Adrenal gland (tissue), 5 donors: ENCODE measurements at regions not wholly inside any gene's neighbourhood (a gene's known extent, or its start where the extent isn't known, plus 50 kb on each side); places are given as distances from the start of the nearest gene placed in this dataset.

ENCODE experiments used
- POLR2A ChIP-seq, 2 donors: fragments of 450-650 bp; IDR thresholded peaks; one replicate each; pipeline ENCODE4 v1.6.1; 2017; ENCODE audit warnings: antibody characterized with exemption in 2 of 2, mild to moderate bottlenecking in 2 of 2, moderate library complexity in 1 of 2
- TF ChIP-seq, protein P1 (sequence below), 6 experiments: fragments of 450-650 bp in 4 of 6; fragments of 200-600 bp in 2 of 6; sonication (generic) in 1 of 6; IDR thresholded peaks; 1 replicate in 5 of 6; 2 replicates in 1 of 6; pipeline versions ENCODE4 v1.5.1 to v1.8.0; 2016 to 2021; ENCODE audit warnings: antibody characterized with exemption in 6 of 6, mild to moderate bottlenecking in 2 of 6, moderate library complexity in 1 of 6
- donor health status: DM: no; HTN: no; CAD: no.

DNA sequence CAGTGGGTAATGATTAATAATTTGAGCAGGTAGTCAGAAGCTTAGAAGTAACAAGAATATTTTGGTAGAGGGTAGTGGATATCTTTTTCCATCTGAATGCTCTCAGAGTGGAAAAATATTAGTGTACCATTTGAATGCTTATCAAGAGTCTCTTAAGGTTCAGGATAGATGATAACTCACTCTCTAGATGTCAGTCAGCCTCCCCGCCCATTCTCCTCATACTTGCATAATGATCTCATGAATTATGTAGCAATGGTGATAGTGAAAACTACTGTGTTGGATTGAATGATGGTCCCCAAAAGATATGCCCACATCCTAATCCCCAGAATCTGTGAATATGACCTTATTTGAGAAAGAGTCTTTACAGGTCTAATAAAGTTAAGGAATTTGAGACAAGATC, 132.7 kb upstream of the KLF12 start:
- no peak for TF ChIP-seq POLR2A (IDR thresholded peaks at IDR 0.05)
- TF ChIP-seq, protein P1, sequence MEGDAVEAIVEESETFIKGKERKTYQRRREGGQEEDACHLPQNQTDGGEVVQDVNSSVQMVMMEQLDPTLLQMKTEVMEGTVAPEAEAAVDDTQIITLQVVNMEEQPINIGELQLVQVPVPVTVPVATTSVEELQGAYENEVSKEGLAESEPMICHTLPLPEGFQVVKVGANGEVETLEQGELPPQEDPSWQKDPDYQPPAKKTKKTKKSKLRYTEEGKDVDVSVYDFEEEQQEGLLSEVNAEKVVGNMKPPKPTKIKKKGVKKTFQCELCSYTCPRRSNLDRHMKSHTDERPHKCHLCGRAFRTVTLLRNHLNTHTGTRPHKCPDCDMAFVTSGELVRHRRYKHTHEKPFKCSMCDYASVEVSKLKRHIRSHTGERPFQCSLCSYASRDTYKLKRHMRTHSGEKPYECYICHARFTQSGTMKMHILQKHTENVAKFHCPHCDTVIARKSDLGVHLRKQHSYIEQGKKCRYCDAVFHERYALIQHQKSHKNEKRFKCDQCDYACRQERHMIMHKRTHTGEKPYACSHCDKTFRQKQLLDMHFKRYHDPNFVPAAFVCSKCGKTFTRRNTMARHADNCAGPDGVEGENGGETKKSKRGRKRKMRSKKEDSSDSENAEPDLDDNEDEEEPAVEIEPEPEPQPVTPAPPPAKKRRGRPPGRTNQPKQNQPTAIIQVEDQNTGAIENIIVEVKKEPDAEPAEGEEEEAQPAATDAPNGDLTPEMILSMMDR (IDR thresholded peaks at IDR 0.05), result no peak
